Neural progenitor cell (in vitro differentiated cells): ENCODE measurements at regions not wholly inside any gene's neighbourhood (a gene's known extent, or its start where the extent isn't known, plus 50 kb on each side); places are given as distances from the start of the nearest gene placed in this dataset.

Source experiments
- DNase-seq: peaks from one replicate; pipeline ENCODE4 v3.0.0-alpha.2; 2016; ENCODE audit warnings: low spot score
- H2AFZ ChIP-seq: fragments of 200-600 bp; sonication (generic); replicated peaks from 2 replicates; pipeline ENCODE4 v1.6.1; 2016; ENCODE audit warnings: antibody characterized with exemption
- H3F3A ChIP-seq: fragments of 200-600 bp; sonication (generic); 2 replicates; pipeline ENCODE4 v1.6.1; 2016; ENCODE audit warnings: antibody characterized with exemption, low read depth
- H3K27ac ChIP-seq: fragments of 200-600 bp; sonication (generic); 2 replicates; pipeline ENCODE4 v1.5.1; 2016; ENCODE audit warnings: mild to moderate bottlenecking
- H3K27me3 ChIP-seq: fragments of 200-600 bp; sonication (generic); 2 replicates; pipeline ENCODE4 v1.6.1; 2016; ENCODE audit warnings: mild to moderate bottlenecking, moderate library complexity
- H3K36me3 ChIP-seq: fragments of 200-600 bp; sonication (generic); 2 replicates; pipeline ENCODE4 v1.5.1; 2016
- H3K4me1 ChIP-seq: fragments of 200-600 bp; sonication (generic); 2 replicates; pipeline ENCODE4 v1.6.1; 2016; ENCODE audit warnings: mixed run types
- H3K4me2 ChIP-seq: fragments of 200-600 bp; sonication (generic); 2 replicates; pipeline ENCODE4 v1.6.1; 2016
- H3K4me3 ChIP-seq: fragments of 200-600 bp; sonication (generic); 2 replicates; pipeline ENCODE4 v1.5.1; 2016
- H3K79me2 ChIP-seq: fragments of 200-600 bp; sonication (generic); 2 replicates; pipeline ENCODE4 v1.6.1; 2016; ENCODE audit warnings: low read depth
- H3K9ac ChIP-seq: fragments of 200-600 bp; sonication (generic); 2 replicates; pipeline ENCODE4 v1.6.1; 2016
- H3K9me3 ChIP-seq: fragments of 200-600 bp; sonication (generic); 2 replicates; pipeline ENCODE4 v1.5.1; 2016; ENCODE audit warnings: low read depth
- H4K20me1 ChIP-seq: fragments of 200-600 bp; sonication (generic); 2 replicates; pipeline ENCODE4 v1.6.1; 2016; ENCODE audit warnings: low read depth
- H3K27ac Mint-ChIP-seq: 3 replicates; pipeline ENCODE4 v1.8.0; 2021; ENCODE audit warnings: mixed read lengths
- H3K27me3 Mint-ChIP-seq: 2 replicates; pipeline ENCODE4 v1.8.0; 2022; ENCODE audit warnings: low read depth, mild to moderate bottlenecking, inconsistent platforms, moderate library complexity, mixed read lengths; ENCODE audit not compliant: insufficient read depth
- H3K36me3 Mint-ChIP-seq: 3 replicates; pipeline ENCODE4 v1.8.0; 2021; ENCODE audit warnings: mixed read lengths
- H3K4me1 Mint-ChIP-seq: 3 replicates; pipeline ENCODE4 v1.8.0; 2021; ENCODE audit warnings: mixed read lengths
- H3K4me3 Mint-ChIP-seq: 3 replicates; pipeline ENCODE4 v1.8.0; 2021; ENCODE audit warnings: mild to moderate bottlenecking, moderate library complexity, mixed read lengths
- H3K9me3 Mint-ChIP-seq: 3 replicates; pipeline ENCODE4 v1.8.0; 2020; ENCODE audit warnings: mixed read lengths
- CTCF ChIP-seq: fragments of 200-600 bp; sonication (generic); IDR thresholded peaks from 2 replicates; pipeline ENCODE4 v1.5.1; 2017; ENCODE audit warnings: antibody characterized with exemption, mild to moderate bottlenecking
- EZH2 ChIP-seq: fragments of 200-600 bp; sonication (generic); IDR thresholded peaks from 2 replicates; pipeline ENCODE4 v1.6.1; 2017; ENCODE audit warnings: antibody characterized with exemption, mild to moderate bottlenecking, moderate library complexity
- EZH2phosphoT487 ChIP-seq: fragments of 200-600 bp; sonication (generic); IDR thresholded peaks from 2 replicates; pipeline ENCODE4 v1.6.1; 2017; ENCODE audit warnings: antibody characterized with exemption

- Histone ChIP-seq H3K9me3 (no peaks in the 10 kb centered on the region), H3K4me2 (no peak overlapping the region), H3F3A (no peaks in the 10 kb centered on the region), H4K20me1 (no peaks in the 10 kb centered on the region), H3K4me1 (peaks cover 3% of the 10 kb centered on the region), H3K27ac (no peak overlapping the region), H3K36me3 (no peaks in the 10 kb centered on the region), H3K9ac (no peak overlapping the region), H2AFZ (no peak overlapping the region), H3K4me3 (no peak overlapping the region), H3K27me3 (no peaks in the 10 kb centered on the region), H3K79me2 (no peaks in the 10 kb centered on the region)
- Mint-ChIP-seq H3K27me3 (peaks cover 18% of the 10 kb centered on the region), H3K9me3 (peaks cover 4% of the 10 kb centered on the region), H3K4me3 (no peak overlapping the region), H3K36me3 (no peaks in the 10 kb centered on the region), H3K27ac (no peak overlapping the region), H3K4me1 (peaks cover 34% of the 10 kb centered on the region)
- no peak for DNase-seq
- no peak for TF ChIP-seq CTCF
- TF ChIP-seq EZH2 = no peak
- TF ChIP-seq EZH2phosphoT487 = no peak
Observed at GRCh38 chr10:111146025-111146640, 69.3 kb downstream of the ADRA2A start.

GRCh38 chr10:111148025-111148424 is 71.2 kb downstream of the ADRA2A start:
- peaks cover 16% of the 10 kb centered on the region for H3K27me3 Mint-ChIP-seq
- peak overlapping the region; percentile 2 for H3K27ac Mint-ChIP-seq
- H4K20me1 ChIP-seq = no peaks in the 10 kb centered on the region
- no peaks in the 10 kb centered on the region for H3K79me2 ChIP-seq
- H3K4me2 ChIP-seq = peak overlapping the region; percentile 13
- no peaks in the 10 kb centered on the region for H3K9me3 ChIP-seq
- H3K9me3 Mint-ChIP-seq = peaks cover 4% of the 10 kb centered on the region
- H3K36me3 ChIP-seq = no peaks in the 10 kb centered on the region
- no peaks in the 10 kb centered on the region for H3F3A ChIP-seq
- H3K4me3 ChIP-seq = no peak overlapping the region
- peaks cover 51% of the 10 kb centered on the region for H3K4me1 Mint-ChIP-seq
- H3K36me3 Mint-ChIP-seq = no peaks in the 10 kb centered on the region
- H3K27me3 ChIP-seq = no peaks in the 10 kb centered on the region
- H3K4me3 Mint-ChIP-seq = no peak overlapping the region
- H2AFZ ChIP-seq = no peak overlapping the region
- no peak for DNase-seq
- peaks cover 10% of the 10 kb centered on the region for H3K4me1 ChIP-seq
- no peak overlapping the region for H3K27ac ChIP-seq
- no peak for TF ChIP-seq CTCF
- H3K9ac ChIP-seq = no peak overlapping the region

- no peaks in the 10 kb centered on the region for H3K27me3 ChIP-seq
- Mint-ChIP-seq H3K9me3 (peaks cover 4% of the 10 kb centered on the region), H3K4me3 (no peak overlapping the region), H3K4me1 (peaks cover 51% of the 10 kb centered on the region), H3K27ac (peak overlapping the region; percentile 88), H3K36me3 (no peaks in the 10 kb centered on the region), H3K27me3 (peaks cover 16% of the 10 kb centered on the region)
- TF ChIP-seq CTCF = no peak
- no peak for TF ChIP-seq EZH2phosphoT487
- no peak for TF ChIP-seq EZH2
- H3K9ac ChIP-seq = no peak overlapping the region
- peaks cover 10% of the 10 kb centered on the region for H3K4me1 ChIP-seq
- H3K4me3 ChIP-seq = no peak overlapping the region
- no peaks in the 10 kb centered on the region for H3K36me3 ChIP-seq
- DNase-seq = no peak
- no peaks in the 10 kb centered on the region for H3K9me3 ChIP-seq
- no peak overlapping the region for H2AFZ ChIP-seq
- no peaks in the 10 kb centered on the region for H3K79me2 ChIP-seq
- H3K4me2 ChIP-seq = peak overlapping the region; percentile 13
- H4K20me1 ChIP-seq = no peaks in the 10 kb centered on the region
- no peaks in the 10 kb centered on the region for H3F3A ChIP-seq
- H3K27ac ChIP-seq = no peak overlapping the region
Observed at GRCh38 chr10:111148440-111148839, 71.6 kb downstream of the ADRA2A start.
